Upper lobe of left lung (tissue), 4 donors: ENCODE measurements at regions not wholly inside any gene's neighbourhood (a gene's known extent, or its start where the extent isn't known, plus 50 kb on each side); places are given as distances from the start of the nearest gene placed in this dataset.

Experiments used
- EP300 ChIP-seq, 4 donors: sonication (generic); formaldehyde crosslinking; IDR thresholded peaks; one replicate each; pipeline ENCODE4 v1.5.1; 2017; ENCODE audit warnings: antibody characterized with exemption in 4 of 4, control low read depth in 2 of 4
- POLR2A ChIP-seq, 4 donors: fragments of 450-650 bp; IDR thresholded peaks; one replicate each; pipeline ENCODE4 v1.5.1; 2016 to 2017; ENCODE audit warnings: antibody characterized with exemption in 4 of 4, mild to moderate bottlenecking in 2 of 4
- TF ChIP-seq, protein P1 (sequence below), 6 experiments: fragments of 450-650 bp in 4 of 6; fragments of 200-600 bp in 2 of 6; sonication (generic) in 2 of 6; IDR thresholded peaks; one replicate each; pipeline ENCODE4 v1.5.1; 2016 to 2019; ENCODE audit warnings: antibody characterized with exemption in 6 of 6

- TF ChIP-seq, protein P1, sequence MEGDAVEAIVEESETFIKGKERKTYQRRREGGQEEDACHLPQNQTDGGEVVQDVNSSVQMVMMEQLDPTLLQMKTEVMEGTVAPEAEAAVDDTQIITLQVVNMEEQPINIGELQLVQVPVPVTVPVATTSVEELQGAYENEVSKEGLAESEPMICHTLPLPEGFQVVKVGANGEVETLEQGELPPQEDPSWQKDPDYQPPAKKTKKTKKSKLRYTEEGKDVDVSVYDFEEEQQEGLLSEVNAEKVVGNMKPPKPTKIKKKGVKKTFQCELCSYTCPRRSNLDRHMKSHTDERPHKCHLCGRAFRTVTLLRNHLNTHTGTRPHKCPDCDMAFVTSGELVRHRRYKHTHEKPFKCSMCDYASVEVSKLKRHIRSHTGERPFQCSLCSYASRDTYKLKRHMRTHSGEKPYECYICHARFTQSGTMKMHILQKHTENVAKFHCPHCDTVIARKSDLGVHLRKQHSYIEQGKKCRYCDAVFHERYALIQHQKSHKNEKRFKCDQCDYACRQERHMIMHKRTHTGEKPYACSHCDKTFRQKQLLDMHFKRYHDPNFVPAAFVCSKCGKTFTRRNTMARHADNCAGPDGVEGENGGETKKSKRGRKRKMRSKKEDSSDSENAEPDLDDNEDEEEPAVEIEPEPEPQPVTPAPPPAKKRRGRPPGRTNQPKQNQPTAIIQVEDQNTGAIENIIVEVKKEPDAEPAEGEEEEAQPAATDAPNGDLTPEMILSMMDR (IDR thresholded peaks at IDR 0.05), result no peak
- TF ChIP-seq EP300 (IDR thresholded peaks at IDR 0.05) (no peak), POLR2A (IDR thresholded peaks at IDR 0.05) (no peak)
These were observed 73.7 kb upstream of the SLC1A4 start for GRCh38 chr2:64915510-64915900.
